HG03196 (cell line): ENCODE measurements at regions not wholly inside any gene's neighbourhood (a gene's known extent, or its start where the extent isn't known, plus 50 kb on each side); places are given as distances from the start of the nearest gene placed in this dataset.
A peak's percentile ranks its signal among the peaks of the same experiment; 100 is the strongest.
"Not testable (repeated sequence)": the region's sequence is repeated elsewhere in the genome, so short reads cannot be mapped to it uniquely, and the experiment has no call there.

Source experiments
- ATAC-seq: cut with Tn5 transposase; IDR thresholded peaks from one replicate; pipeline ENCODE4 v1.9.1; 2021; ENCODE audit not compliant: unreplicated experiment

DNA sequence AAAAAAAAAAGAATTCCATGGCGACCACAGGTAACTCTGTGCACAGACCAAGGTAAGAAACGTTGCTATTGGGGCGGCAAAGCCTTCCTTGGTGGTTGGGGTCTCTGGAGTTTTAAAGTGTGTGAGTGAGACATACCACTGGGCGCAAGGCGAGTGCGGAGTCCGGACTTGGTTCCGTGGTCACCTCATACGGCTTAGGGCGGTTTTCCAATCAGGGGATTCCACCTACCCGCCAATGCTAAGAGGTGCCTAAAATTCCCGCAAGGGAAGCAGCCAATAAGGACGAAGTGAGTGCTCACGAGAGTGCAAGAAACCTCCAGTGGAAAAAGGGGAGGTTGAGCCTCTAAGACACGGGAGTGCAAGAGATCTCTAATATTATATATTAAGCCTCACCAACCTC, 68.6 kb upstream of the PRSS16 start:
- ATAC-seq: no peak

DNA sequence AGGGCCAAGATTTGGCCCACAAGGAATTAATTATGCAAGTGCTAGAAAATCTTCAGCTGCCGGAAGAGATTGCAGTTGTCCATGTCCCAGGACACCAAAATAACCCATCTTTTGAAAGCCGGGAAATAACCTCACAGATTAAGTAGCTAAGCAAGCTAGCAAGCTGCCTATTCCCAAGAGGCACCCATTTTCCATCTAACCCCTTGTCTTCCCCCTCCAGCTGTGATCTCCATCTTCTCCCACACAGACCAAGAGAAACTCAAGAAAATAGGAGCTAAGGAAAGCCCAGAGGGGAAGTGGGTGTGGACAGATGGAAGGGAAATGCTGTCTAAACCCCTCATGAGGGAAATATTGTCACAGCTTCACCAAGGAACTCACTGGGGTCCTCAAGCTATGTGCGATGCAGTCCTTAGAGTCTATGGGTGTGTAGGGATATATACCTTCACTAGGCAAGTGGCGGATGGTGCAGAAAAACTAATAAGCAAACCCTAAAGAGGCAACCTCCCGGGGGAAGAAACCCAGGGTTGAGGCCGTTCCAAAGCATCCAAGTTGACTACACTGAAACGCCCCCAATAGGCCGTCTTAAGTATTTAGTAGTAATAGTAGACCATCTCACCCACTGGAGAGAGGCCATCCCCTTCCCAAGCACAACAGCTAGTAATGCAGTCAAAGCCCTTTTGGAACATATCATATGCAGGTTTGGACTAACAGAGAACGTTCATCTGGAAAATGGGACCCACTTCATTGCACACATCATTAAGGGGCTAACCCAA, 64.3 kb upstream of the PRSS16 start:
- no peak for ATAC-seq

DNA sequence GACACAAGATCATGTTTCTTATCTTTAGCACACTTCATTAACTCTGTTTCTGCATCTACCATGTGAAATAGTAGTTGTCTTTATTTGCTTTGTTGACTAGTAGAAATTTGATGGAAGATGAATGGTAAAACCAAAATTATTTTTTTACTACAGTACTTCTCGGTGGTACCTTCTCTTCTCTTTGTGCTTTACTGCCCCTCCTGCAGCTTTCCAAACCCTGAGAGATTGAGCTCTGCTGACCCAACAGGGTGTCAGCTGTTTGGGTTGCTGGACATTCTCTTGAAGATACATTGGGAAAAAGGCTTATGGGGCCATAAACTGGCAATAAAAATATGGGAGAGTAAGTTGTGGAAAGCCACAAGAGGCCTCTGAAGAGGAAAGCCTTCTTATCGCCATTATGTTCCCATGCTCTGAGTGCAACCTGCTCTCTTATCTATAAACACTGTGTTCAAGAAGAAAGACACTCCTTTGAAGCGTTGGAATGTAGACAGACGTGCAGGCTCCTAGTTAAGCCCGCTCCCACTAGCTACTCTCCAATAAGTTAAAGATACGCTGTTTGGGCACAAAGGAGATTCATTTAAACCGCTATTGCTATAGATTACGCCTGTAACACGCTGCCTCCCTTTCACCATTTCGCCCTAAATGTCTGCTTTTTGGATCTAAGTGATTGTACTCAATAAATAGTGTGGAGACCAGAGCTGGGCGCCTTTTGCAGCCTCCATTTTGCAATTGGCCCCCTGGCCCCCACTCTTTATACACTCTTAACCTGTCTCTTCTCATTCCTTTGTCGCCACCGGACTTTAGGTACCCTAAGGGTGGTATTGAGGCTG, 60.1 kb upstream of the PRSS16 start:
- ATAC-seq: no peak

DNA sequence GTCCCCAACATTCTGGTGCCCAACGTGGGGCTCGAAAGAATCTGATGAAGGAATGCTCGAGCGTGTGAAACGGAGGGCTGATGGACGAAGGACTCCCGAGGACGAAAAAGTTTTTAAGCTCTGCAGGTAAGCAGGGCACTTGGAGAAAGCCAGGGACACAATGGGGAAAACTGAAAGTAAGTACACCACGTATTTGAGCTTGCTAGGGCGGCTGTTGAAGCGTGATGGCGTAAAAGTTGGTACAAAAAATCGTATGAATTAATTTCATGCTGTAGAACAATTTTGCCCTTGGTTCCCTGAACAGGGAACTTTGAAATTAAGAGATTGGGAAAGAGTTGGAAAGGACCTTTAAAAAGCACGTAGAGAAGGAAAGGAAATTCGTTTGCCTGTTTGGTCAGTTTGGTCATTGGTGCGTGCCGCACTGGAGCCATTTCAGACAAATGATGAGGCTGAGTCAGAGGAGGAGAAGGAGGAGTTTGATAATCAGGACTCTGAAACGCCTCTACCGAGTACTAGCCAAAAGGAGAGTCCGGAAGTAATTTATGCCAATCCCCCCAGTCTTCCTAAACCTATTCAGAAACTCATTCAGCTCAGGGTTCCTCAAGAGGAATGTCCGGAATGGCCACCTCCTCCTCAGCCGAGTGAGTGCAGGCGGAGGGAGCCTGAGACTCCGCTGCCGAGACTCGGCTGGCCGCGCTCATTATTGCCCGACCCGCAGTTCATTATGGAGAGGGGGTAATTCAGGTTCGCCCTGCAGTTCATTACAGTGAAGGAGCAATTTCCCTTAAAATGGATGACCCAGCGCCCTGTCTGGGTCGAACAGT, 59.2 kb upstream of the PRSS16 start:
- peak; percentile 79 for ATAC-seq

DNA sequence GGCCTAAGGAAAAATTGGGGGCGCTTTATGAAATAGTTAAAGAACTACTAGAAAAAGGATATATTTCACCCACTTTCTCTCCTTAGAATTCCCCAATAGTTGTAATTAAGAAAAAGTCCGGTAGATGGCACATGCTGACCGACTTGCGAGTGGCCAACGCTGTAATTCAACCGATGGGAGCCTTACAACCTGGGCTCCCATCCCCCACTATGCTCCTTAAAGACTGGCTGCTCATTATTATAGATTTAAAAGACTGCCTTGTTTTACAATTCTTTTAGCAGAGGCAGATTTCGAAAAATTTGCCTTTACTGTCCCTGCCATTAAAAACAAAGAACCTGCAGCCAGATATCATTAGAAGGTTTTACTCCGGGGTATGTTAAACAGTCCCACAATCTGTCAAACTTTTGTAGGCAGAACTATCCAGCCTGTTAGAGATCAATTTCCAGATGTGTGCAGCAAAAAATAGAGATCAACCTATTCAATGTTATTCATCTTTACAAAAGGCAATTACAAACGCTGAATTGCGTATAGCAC, 58.5 kb upstream of the PRSS16 start:
- peak; percentile 75 for ATAC-seq

DNA sequence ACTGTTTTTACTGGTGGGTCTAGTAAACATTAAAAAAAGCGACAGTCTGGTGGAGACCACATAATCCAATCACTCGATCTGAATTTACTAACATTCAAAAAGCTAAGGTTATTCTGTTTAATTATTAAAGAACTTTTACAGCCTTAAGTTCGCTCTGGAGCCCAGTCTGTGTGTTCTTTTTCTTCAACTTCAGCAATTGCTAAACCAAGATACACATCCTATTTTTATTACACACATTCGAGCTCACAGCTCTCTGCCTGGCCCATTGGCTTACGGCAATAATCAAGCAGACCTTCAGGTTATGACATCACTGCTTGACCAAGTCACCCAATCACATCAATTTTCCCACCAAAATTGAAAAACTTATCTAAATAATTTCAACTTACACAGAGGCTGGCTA, 57.4 kb upstream of the PRSS16 start:
- no peak for ATAC-seq

DNA sequence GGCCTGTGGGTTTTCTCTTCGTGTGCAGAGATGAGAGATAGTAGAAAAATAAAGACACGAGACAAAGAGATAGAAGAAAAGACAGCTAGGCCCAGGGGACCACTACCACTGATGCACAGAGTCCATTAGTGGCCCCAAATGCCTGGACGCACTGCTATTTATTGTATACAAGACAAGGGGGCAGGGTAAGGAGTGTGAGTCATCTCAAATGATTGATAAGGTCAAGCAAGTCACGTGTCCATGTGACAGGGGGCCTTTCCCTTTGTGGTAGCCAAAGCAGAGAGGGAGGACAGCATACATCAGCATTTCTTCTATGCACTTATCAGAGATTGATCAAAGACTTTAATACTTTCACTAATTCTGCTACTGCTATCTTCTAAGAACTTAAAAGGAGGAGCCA, 53.0 kb upstream of the PRSS16 start:
- ATAC-seq: not testable (repeated sequence)

DNA sequence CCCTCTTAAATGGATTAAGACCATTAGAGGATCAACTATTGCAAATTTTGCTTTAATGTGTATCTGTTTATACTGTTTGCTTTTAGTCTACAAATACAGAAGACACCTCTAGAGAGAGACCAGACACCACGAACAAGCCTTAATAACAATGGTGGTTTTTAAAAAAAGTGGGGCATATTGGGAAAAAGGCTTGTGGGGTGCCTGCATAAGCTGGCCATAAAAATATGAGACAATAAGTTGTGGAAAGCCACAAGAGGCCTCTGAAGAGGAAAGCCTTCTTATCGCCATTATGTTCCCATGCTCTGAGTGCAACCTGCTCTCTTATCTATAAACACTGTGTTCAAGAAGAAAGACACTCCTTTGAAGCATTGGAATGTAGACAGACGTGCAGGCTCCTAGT, 52.0 kb upstream of the PRSS16 start:
- ATAC-seq: not testable (repeated sequence)
